Activated CD4-positive, alpha-beta T cell treated with anti-CD3 and anti-CD28 coated beads, Interleukin-2, amount 50 U/mL, for 24 hours (primary cell): ENCODE measurements at regions not wholly inside any gene's neighbourhood (a gene's known extent, or its start where the extent isn't known, plus 50 kb on each side); places are given as distances from the start of the nearest gene placed in this dataset.
"Not testable (repeated sequence)": the region's sequence is repeated elsewhere in the genome, so short reads cannot be mapped to it uniquely, and the experiment has no call there.

ENCODE experiments used
- DNase-seq, 2 donors: peaks; one replicate each; pipeline ENCODE4 v3.0.0-alpha.2; 2020; ENCODE audit warnings: low read depth in 1 of 2, low spot score in 1 of 2

- no peak for DNase-seq
These were observed 136.7 kb downstream of the MID1IP1 start for GRCh38 chrX:38937926-38938325.

- no peak for DNase-seq
These were observed 137.8 kb downstream of the MID1IP1 start for GRCh38 chrX:38939067-38939466.

GRCh38 chrX:38940547-38940946 lies 139.3 kb downstream of the MID1IP1 start:
- DNase-seq, result no peak

GRCh38 chrX:38941675-38942074 lies 140.4 kb downstream of the MID1IP1 start:
- no peak for DNase-seq

- no peak for DNase-seq
These were observed 141.9 kb downstream of the MID1IP1 start for GRCh38 chrX:38943120-38943519.

GRCh38 chrX:38948046-38948445 lies 146.8 kb downstream of the MID1IP1 start:
- DNase-seq, result no peak

GRCh38 chrX:38954520-38954919 lies 153.3 kb downstream of the MID1IP1 start:
- no peak for DNase-seq

GRCh38 chrX:38959736-38960135 lies 158.5 kb downstream of the MID1IP1 start:
- no peak for DNase-seq

- DNase-seq, result no peak
These were observed 158.9 kb downstream of the MID1IP1 start for GRCh38 chrX:38960137-38960536.

- no peak for DNase-seq
These were observed 160.7 kb downstream of the MID1IP1 start for GRCh38 chrX:38961936-38962335.

- not testable (repeated sequence) for DNase-seq
These were observed 162.0 kb downstream of the MID1IP1 start for GRCh38 chrX:38963244-38963643.

- DNase-seq, result no peak
These were observed 164.6 kb downstream of the MID1IP1 start for GRCh38 chrX:38965888-38966287.

- no peak for DNase-seq
These were observed 167.3 kb downstream of the MID1IP1 start for GRCh38 chrX:38968344-38969216.

- DNase-seq, result no peak
These were observed 168.8 kb downstream of the MID1IP1 start for GRCh38 chrX:38970074-38970473.

- DNase-seq, result peak in 1 of 2 donors; percentile 3
These were observed 169.6 kb downstream of the MID1IP1 start for GRCh38 chrX:38970845-38971244.

- no peak for DNase-seq
These were observed 172.1 kb downstream of the MID1IP1 start for GRCh38 chrX:38973322-38973721.

GRCh38 chrX:38974542-38974941 lies 173.3 kb downstream of the MID1IP1 start:
- DNase-seq, result no peak

- DNase-seq, result no peak
These were observed 174.2 kb downstream of the MID1IP1 start for GRCh38 chrX:38975368-38975942.

GRCh38 chrX:38982370-38982769 lies 181.1 kb downstream of the MID1IP1 start:
- no peak for DNase-seq

GRCh38 chrX:38982843-38983242 lies 181.6 kb downstream of the MID1IP1 start:
- no peak for DNase-seq

- no peak for DNase-seq
These were observed 184.1 kb downstream of the MID1IP1 start for GRCh38 chrX:38985375-38985774.

- DNase-seq, result no peak
These were observed 184.7 kb downstream of the MID1IP1 start for GRCh38 chrX:38985945-38986344.

- no peak for DNase-seq
These were observed 185.3 kb downstream of the MID1IP1 start for GRCh38 chrX:38986586-38986985.
